ENCODE measurements at regions not wholly inside any gene's neighbourhood (a gene's known extent, or its start where the extent isn't known, plus 50 kb on each side); places are given as distances from the start of the nearest gene placed in this dataset.

DNA sequence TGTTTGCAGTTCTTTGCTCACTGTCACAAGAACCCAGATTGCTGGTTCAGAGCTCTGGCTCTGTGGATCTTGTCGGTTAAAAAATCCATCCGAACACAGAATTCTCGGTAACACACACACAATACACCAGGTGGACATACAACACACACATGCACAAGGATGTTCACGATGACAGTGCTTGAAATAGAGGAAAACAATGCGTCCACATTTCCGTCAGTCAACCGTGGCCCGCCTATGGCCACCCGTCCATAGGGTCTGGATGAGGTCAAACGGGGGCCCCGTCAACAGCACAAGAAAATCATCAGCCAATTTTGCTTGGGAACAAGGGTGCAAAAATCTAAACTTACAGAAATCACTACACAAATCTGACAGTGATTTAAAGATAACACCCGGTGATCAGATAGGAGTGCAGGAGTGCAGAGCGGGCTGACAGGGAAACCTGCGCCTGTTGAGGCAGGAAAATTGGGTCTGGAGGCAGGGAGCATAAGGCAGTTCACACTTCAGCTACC, 50.4 kb upstream of the SLC19A1 start:
- TF ChIP-seq CTCF (IDR thresholded peaks at IDR 0.05) = no peak
- no peak for TF ChIP-seq POLR2A (IDR thresholded peaks at IDR 0.05)

Data from testis (tissue), 2 donors.